Common myeloid progenitor, CD34-positive (primary cell): ENCODE measurements at regions not wholly inside any gene's neighbourhood (a gene's known extent, or its start where the extent isn't known, plus 50 kb on each side); places are given as distances from the start of the nearest gene placed in this dataset.

ENCODE experiments used
- CTCF ChIA-PET: fragments of 350-600 bp; sonication (Branson Sonifier 250); formaldehyde crosslinking; loops from one replicate; lab custom pipeline; 2021; ENCODE audit warnings: antibody characterized with exemption; lab: Charles Lee
- POLR2A ChIA-PET: fragments of 350-600 bp; sonication (Branson Sonifier 250); formaldehyde crosslinking; loops from one replicate; lab custom pipeline; 2021; ENCODE audit warnings: antibody characterized with exemption; lab: Charles Lee
- DNase-seq, 3 donors: peaks; one replicate each; pipeline versions ENCODE4 v3.0.0 to v3.0.0-alpha.2; 2013
- H3K27ac ChIP-seq, 2 experiments: 1 replicate in 1 of 2; 2 replicates in 1 of 2; pipeline ENCODE4 v1.7.0; 2013; ENCODE audit warnings: inconsistent platforms in 2 of 2, low read length in 2 of 2, mild to moderate bottlenecking in 2 of 2, low read depth in 1 of 2, moderate library complexity in 1 of 2; ENCODE audit not compliant: severe bottlenecking in 2 of 2, insufficient read depth in 1 of 2, poor library complexity in 1 of 2
- H3K27me3 ChIP-seq, 5 experiments: replicated peaks in 2 of 5; 1 replicate in 3 of 5; 2 replicates in 2 of 5; pipeline versions ENCODE4 v1.6.1 to v1.7.0; 2013; ENCODE audit warnings: low read length in 4 of 5, mild to moderate bottlenecking in 2 of 5, moderate library complexity in 2 of 5, inconsistent platforms in 1 of 5; ENCODE audit not compliant: insufficient read depth in 5 of 5, control insufficient read depth in 4 of 5
- H3K36me3 ChIP-seq, 4 experiments: 1 replicate in 2 of 4; 2 replicates in 2 of 4; pipeline versions ENCODE4 v1.6.1 to v1.7.0; 2013; ENCODE audit warnings: low read length in 3 of 4, control low read depth in 1 of 4, mild to moderate bottlenecking in 1 of 4; ENCODE audit not compliant: control insufficient read depth in 4 of 4, insufficient read depth in 4 of 4
- H3K4me1 ChIP-seq, 4 experiments: 1 replicate in 3 of 4; 2 replicates in 1 of 4; pipeline versions ENCODE4 v1.6.1 to v1.7.1; 2013; ENCODE audit warnings: low read length in 3 of 4, mild to moderate bottlenecking in 3 of 4, control low read depth in 1 of 4, inconsistent platforms in 1 of 4, moderate library complexity in 1 of 4; ENCODE audit not compliant: control insufficient read depth in 4 of 4, insufficient read depth in 4 of 4; ENCODE audit errors: control extremely low read depth in 1 of 4
- H3K4me3 ChIP-seq, 7 experiments: 1 replicate in 4 of 7; 2 replicates in 3 of 7; pipeline versions ENCODE4 v1.5.1 to v1.7.0; 2013; ENCODE audit warnings: mild to moderate bottlenecking in 7 of 7, low read length in 6 of 7, moderate library complexity in 6 of 7, inconsistent platforms in 2 of 7, low read depth in 2 of 7, control low read depth in 1 of 7; ENCODE audit not compliant: insufficient read depth in 4 of 7, control insufficient read depth in 1 of 7; ENCODE audit errors: extremely low read depth in 1 of 7
- H3K9me3 ChIP-seq, 5 experiments: 1 replicate in 4 of 5; 2 replicates in 1 of 5; pipeline versions ENCODE4 v1.6.1 to v1.7.1; 2013; ENCODE audit warnings: low read length in 4 of 5, mild to moderate bottlenecking in 2 of 5, inconsistent platforms in 1 of 5, low read depth in 1 of 5, moderate library complexity in 1 of 5; ENCODE audit not compliant: control insufficient read depth in 4 of 5, insufficient read depth in 2 of 5; ENCODE audit errors: control extremely low read depth in 1 of 5
- WGBS: methylation state at CpG from one replicate; pipeline ENCODE4 v1.1.5; 2013; ENCODE audit not compliant: insufficient coverage; 5-methylcytosine and 5-hydroxymethylcytosine counted together

DNA sequence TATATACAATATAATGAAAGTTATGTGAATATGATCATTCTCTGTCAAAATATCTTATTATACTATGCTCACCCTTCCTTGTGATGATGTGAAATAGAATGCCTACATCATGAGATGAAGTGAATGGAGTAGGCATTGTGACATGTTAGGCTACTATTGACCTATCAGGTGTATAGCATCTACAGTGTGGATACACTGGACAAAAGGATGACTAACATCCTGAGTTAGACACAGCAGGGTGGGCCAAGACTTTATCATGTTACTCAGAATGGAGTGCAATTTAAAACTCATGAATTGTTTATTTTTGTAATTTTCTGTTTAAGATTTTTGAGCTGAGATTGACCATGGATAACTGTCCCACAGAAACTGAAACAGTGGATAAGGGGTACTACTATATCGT is 53.4 kb upstream of the NAV3 start:
- Histone ChIP-seq H3K27ac (no peak overlapping the region), H3K4me3 (no peak overlapping the region), H3K27me3 (no peaks in the 10 kb centered on the region), H3K36me3 (no peaks in the 10 kb centered on the region), H3K9me3 (no peaks in the 10 kb centered on the region), H3K4me1 (no peaks in the 10 kb centered on the region)
- POLR2A ChIA-PET, result no interaction called here
- CTCF ChIA-PET, result no interaction called here
- no peak for DNase-seq
- no CpG with 5 or more reads among the region's 1 CpG for WGBS

DNA sequence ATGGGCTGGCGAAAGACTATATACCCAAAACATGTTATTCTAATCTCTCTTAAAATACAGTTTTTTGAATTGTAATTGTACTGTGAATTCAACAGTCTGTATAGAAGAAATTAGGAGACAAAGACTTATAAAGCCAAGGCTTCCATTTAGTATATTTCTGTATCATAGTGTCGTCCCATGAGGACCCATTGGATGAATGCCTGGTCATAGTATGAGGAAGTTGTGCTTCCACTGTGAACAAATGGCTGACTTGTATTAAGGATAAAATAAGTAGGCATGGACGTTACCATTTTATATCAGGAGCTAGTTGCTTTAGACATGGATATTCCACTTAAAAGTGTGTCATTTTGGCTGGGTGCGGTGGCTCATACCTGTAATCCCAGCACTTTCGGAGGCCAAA is 55.9 kb upstream of the NAV3 start:
- H3K4me3 ChIP-seq, result no peak overlapping the region
- ChIA-PET CTCF (no interaction called here), POLR2A (no interaction called here)
- no peaks in the 10 kb centered on the region for H3K27me3 ChIP-seq
- WGBS, result 93% methylated on average over 4 of the region's 5 CpGs
- no peaks in the 10 kb centered on the region for H3K4me1 ChIP-seq
- no peak for DNase-seq
- H3K27ac ChIP-seq, result no peak overlapping the region
- H3K9me3 ChIP-seq, result no peaks in the 10 kb centered on the region
- H3K36me3 ChIP-seq, result no peaks in the 10 kb centered on the region

DNA sequence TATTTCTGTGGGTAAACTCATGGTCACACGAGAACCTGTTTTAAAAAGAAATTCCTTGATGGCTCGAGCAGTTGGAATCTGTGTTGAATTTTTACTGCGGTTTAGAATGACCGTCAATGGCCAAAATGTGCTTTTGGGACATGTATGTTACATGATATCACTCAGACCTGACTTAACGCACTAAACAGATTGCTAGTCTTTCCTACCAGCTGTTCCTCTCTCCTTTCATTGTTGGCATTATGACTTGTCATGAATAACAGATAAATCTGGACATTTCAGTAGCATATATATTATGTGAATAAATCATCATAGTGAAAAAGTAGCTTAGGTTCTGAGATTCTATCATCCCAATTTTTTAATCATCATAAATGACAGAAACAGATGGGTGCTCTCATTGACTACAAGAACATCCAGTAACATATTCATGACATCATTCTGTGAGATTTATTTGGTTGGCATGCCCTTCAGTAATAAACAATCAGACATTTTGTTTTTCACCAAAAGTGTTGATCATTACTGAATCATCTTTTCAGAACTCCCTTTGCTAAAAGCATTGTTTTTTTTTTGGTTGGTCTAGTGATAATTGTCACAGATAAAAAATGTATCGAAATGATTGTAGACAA is 57.9 kb upstream of the NAV3 start:
- no peak overlapping the region for H3K27ac ChIP-seq
- no peaks in the 10 kb centered on the region for H3K4me1 ChIP-seq
- CTCF ChIA-PET, result no interaction called here
- no peak for DNase-seq
- no peaks in the 10 kb centered on the region for H3K27me3 ChIP-seq
- 100% methylated on average over 3 of the region's 6 CpGs for WGBS
- POLR2A ChIA-PET, result no interaction called here
- peaks cover 0 to 9% (median 6%) of the 10 kb centered on the region in 5 experiments for H3K9me3 ChIP-seq
- no peaks in the 10 kb centered on the region for H3K36me3 ChIP-seq
- no peak overlapping the region for H3K4me3 ChIP-seq

DNA sequence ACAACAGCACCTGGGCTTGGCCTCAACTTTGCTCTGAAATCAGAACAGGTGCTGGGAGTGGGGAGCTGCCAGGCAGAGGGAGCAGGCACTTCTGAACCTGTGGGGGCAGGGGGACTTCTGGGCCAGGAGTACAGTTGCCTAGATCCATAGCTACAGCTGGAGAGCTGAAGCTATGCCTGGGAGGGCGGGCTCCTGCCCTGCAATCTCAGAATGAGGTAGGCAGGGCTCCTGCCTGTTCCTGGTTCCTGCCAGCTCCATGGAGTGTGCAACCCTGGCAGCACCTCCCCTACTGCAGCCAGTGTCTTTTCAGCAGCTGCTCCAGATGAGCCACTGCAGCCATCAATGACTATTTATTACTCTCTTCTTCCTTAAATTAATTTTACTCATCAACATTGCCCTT is 62.1 kb upstream of the NAV3 start:
- H3K27ac ChIP-seq, result no peak overlapping the region
- H3K9me3 ChIP-seq, result peaks cover 0 to 13% (median 11%) of the 10 kb centered on the region in 5 experiments
- CTCF ChIA-PET, result no interaction called here
- POLR2A ChIA-PET, result no interaction called here
- no peaks in the 10 kb centered on the region for H3K36me3 ChIP-seq
- WGBS, result 83% methylated on average over 1 of the region's 1 CpG
- H3K27me3 ChIP-seq, result no peaks in the 10 kb centered on the region
- DNase-seq, result no peak
- no peak overlapping the region for H3K4me3 ChIP-seq
- no peaks in the 10 kb centered on the region for H3K4me1 ChIP-seq

DNA sequence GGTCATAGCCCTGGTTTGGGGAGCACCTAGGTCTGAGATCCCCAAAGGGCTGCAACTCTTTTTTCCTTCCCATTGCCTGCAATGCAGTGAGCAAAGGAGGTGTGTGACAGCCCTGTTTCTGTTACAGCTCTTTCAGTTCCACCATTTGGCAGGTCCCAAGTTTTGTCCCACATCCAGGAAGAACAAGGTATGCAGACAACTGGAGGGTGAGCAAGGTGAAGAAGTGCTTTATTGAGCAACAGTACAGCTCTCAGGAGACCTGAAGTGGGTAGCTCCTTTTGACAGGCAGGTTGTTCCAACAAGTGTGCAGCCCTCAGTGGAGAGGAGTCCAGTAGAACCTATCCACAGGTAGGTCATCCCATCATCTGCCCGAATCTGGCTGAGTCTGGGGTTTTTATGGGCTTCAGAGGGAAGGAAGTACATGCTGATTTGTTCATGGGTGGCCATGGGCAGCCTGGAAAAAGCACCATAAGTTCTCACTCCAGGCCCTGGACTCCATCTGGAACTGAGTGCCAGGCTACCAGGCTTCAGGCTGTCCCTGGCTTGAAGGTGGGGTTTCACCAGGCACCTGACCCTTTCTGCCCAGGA is 62.8 kb upstream of the NAV3 start:
- no peak overlapping the region for H3K4me3 ChIP-seq
- no peaks in the 10 kb centered on the region for H3K4me1 ChIP-seq
- CTCF ChIA-PET, result interaction anchor here (0.6 kb wide), 1 partner anchor 631 kb away, joined by 3 read pairs; no protein-coding TSS in a partner anchor
- H3K9me3 ChIP-seq, result peaks cover 0 to 13% (median 11%) of the 10 kb centered on the region in 5 experiments
- no peak overlapping the region for H3K27ac ChIP-seq
- POLR2A ChIA-PET, result no interaction called here
- H3K27me3 ChIP-seq, result no peaks in the 10 kb centered on the region
- no CpG with 5 or more reads among the region's 1 CpG for WGBS
- DNase-seq, result no peak
- no peaks in the 10 kb centered on the region for H3K36me3 ChIP-seq

DNA sequence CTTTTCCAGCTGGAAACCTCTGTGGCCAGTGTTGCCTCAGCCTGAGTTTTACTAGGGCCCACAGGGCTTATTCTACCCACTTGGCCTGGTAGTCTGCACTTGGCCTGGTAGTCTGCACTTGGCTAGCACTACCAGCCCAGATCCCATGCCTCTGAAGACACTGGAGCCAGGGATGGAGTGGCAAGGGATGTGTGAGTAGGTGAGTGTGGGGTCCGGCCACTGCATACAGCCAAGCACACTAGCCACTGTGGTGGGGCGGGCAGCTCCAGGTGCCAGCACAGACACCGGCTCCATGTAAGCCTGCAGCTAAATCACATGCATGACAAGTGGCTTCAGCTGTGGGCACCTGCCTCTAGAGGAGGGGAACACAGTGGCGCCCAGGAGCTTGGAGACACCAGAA is 63.4 kb upstream of the NAV3 start:
- DNase-seq, result no peak
- H3K9me3 ChIP-seq, result peaks cover 0 to 13% (median 11%) of the 10 kb centered on the region in 5 experiments
- 100% methylated on average over 4 of the region's 4 CpGs for WGBS
- ChIA-PET POLR2A (no interaction called here), CTCF (interaction anchor here (0.6 kb wide), 1 partner anchor 630 kb away, joined by 3 read pairs; no protein-coding TSS in a partner anchor)
- no peaks in the 10 kb centered on the region for H3K36me3 ChIP-seq
- H3K4me3 ChIP-seq, result no peak overlapping the region
- H3K27ac ChIP-seq, result no peak overlapping the region
- H3K27me3 ChIP-seq, result no peaks in the 10 kb centered on the region
- no peaks in the 10 kb centered on the region for H3K4me1 ChIP-seq

DNA sequence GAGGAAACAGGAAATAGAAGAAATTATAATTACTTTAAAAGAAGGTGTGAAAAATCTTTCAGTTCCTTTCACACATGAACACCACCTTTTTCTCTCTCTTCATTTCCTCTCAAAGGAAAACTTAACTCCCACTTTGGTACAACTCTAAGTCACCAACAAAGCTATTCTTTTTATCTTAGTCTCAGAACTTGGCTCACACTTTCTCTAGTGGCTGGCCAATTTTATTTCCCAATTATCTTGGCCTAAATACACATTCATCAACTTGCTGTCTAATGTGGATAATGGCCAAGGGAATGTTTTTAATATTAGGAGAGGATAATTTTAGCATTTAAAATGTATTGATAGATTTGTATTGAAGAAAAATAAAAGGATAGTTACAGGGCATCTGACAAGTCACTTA is 64.5 kb upstream of the NAV3 start:
- H3K4me3 ChIP-seq, result no peak overlapping the region
- H3K4me1 ChIP-seq, result no peaks in the 10 kb centered on the region
- no peak overlapping the region for H3K27ac ChIP-seq
- ChIA-PET CTCF (no interaction called here), POLR2A (no interaction called here)
- no peaks in the 10 kb centered on the region for H3K27me3 ChIP-seq
- no peak for DNase-seq
- H3K36me3 ChIP-seq, result no peaks in the 10 kb centered on the region
- peaks cover 0 to 13% (median 11%) of the 10 kb centered on the region in 5 experiments for H3K9me3 ChIP-seq
